Heart left ventricle (tissue), 13 donors: ENCODE measurements at regions not wholly inside any gene's neighbourhood (a gene's known extent, or its start where the extent isn't known, plus 50 kb on each side); places are given as distances from the start of the nearest gene placed in this dataset.

Experiments
- POLR2A ChIP-seq, 2 donors: fragments of 450-650 bp; IDR thresholded peaks; one replicate each; pipeline ENCODE4 v1.6.1; 2017; ENCODE audit warnings: antibody characterized with exemption in 2 of 2, mild to moderate bottlenecking in 2 of 2, moderate library complexity in 2 of 2
- TF ChIP-seq, protein P1 (sequence below), 12 donors: fragments of 200-600 bp; sonication (generic) in 4 of 12; IDR thresholded peaks; one replicate each; pipeline versions ENCODE4 v1.5.0 to v1.8.0; 2018 to 2022; ENCODE audit warnings: antibody characterized with exemption in 12 of 12, mild to moderate bottlenecking in 5 of 12
- donor health status: ischemic (EF 13 %, LVEDD 7.1; RV severe dilation, severe dysfunction).
- donor health status: DM: no; HTN: yes; CAD: no.
- donor health status: DM: no; HTN: no; CAD: no.
- donor health status: ischemic (EF 25% LVEDD 6.9; RV normal size, moderate dysfunction).
- donor health status: ischemic (EF 25% LVEDD 5.7; RV mildly dilated, moderate dysfunction).
- donor health status: ischemic (EF 35%, LVEDD 5.7; RV mildly dilated, moderate dysfunction).
- donor health status: nonischemic (EF 11% LVEDD 7.7; RV severe dilation, severe dysfunction).
- donor health status: DM: yes; HTN: yes; CAD: no.
- donor health status: PGD.
- donor health status: ischemic (EF 29% LVEDD 5.4; RV normal size, mild dysfunction).
- donor health status: nonischemic (EF 23%, LVEDD 6.1; RV moderate dilation, normal function).

DNA sequence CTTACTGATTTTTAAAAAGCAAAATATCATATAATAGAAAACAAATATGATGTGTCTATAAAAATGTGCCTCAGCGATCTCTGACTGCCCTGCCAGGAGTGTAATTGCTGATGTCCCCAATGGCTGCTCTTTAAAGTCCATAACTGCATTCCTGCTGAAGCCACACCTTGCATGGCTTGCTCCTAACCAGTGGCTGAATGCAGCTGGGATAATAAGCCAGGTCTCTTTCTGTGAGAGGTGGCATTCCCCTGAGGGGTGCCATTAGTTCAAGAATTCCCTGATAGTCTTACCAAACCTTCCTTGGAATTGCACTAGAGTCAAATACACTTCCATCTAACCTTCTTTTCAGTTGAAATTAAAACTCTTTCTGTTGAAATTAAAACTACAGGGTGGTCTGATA, 125.8 kb upstream of the ZNF804A start:
- TF ChIP-seq, protein P1, sequence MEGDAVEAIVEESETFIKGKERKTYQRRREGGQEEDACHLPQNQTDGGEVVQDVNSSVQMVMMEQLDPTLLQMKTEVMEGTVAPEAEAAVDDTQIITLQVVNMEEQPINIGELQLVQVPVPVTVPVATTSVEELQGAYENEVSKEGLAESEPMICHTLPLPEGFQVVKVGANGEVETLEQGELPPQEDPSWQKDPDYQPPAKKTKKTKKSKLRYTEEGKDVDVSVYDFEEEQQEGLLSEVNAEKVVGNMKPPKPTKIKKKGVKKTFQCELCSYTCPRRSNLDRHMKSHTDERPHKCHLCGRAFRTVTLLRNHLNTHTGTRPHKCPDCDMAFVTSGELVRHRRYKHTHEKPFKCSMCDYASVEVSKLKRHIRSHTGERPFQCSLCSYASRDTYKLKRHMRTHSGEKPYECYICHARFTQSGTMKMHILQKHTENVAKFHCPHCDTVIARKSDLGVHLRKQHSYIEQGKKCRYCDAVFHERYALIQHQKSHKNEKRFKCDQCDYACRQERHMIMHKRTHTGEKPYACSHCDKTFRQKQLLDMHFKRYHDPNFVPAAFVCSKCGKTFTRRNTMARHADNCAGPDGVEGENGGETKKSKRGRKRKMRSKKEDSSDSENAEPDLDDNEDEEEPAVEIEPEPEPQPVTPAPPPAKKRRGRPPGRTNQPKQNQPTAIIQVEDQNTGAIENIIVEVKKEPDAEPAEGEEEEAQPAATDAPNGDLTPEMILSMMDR (IDR thresholded peaks at IDR 0.05), result no peak
- no peak for TF ChIP-seq POLR2A (IDR thresholded peaks at IDR 0.05)
